Hematopoietic multipotent progenitor cell (in vitro differentiated cells): ENCODE measurements at regions not wholly inside any gene's neighbourhood (a gene's known extent, or its start where the extent isn't known, plus 50 kb on each side); places are given as distances from the start of the nearest gene placed in this dataset.

Experiments
- DNase-seq, 3 donors: peaks; one replicate each; pipeline ENCODE4 v3.0.0-alpha.2; 2011 to 2015; ENCODE audit warnings: low read depth in 2 of 3, low spot score in 2 of 3

DNA sequence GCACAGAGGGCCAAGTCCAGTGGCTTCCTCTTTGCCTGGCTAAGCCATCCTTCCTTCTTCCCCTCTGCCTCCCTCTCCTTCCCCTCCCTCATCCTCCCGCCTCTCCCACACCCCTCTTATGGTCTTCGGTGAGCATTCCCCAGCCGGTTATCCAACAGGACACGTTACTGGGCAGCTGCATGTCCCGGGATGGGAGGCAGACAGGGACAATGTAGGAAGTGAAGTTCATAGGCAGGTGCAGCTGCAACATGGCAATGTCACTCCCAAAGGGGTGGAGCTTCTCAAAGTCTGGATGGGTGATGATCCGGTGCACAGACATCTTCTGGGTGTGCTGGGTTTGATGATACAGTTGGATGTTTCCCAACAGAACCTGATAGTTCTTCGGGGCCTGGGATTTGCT is 71.4 kb upstream of the SPTLC1 start:
- no peak for DNase-seq

- DNase-seq = no peak
Observed at GRCh38 chr9:92185681-92186080, 70.5 kb upstream of the SPTLC1 start.

- DNase-seq = no peak
Observed at GRCh38 chr9:92185096-92185495, 69.9 kb upstream of the SPTLC1 start.

GRCh38 chr9:92184041-92184564 is 68.9 kb upstream of the SPTLC1 start:
- no peak for DNase-seq

- no peak for DNase-seq
Observed at GRCh38 chr9:92183449-92183848, 68.2 kb upstream of the SPTLC1 start.

DNA sequence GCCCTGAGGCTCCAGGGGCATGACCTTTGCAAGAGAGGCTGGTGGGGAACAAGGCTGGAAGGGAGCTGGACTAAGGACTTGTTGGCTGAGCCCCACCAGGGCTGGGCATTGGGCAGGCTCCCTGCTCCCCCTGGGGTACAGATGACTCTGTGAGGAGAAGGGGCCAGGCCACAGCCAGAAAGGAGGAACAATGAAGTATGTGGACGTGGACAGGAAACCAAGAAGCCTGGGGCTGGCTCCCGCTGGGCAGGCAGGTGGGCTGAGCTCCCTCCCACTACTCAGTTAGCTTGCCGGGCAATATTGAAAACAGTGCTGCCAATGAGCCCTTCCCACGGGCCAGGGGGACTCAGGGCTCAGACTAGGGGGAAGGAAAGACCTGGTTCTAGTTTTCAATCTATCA is 66.1 kb upstream of the SPTLC1 start:
- peak in 2 of 3 donors; percentile 9 to 12 for DNase-seq

- peak in 2 of 3 donors; percentile 35 to 67 for DNase-seq
Observed at GRCh38 chr9:92180669-92181181, 65.5 kb upstream of the SPTLC1 start.

- no peak for DNase-seq
Observed at GRCh38 chr9:92180002-92180400, 64.8 kb upstream of the SPTLC1 start.

DNA sequence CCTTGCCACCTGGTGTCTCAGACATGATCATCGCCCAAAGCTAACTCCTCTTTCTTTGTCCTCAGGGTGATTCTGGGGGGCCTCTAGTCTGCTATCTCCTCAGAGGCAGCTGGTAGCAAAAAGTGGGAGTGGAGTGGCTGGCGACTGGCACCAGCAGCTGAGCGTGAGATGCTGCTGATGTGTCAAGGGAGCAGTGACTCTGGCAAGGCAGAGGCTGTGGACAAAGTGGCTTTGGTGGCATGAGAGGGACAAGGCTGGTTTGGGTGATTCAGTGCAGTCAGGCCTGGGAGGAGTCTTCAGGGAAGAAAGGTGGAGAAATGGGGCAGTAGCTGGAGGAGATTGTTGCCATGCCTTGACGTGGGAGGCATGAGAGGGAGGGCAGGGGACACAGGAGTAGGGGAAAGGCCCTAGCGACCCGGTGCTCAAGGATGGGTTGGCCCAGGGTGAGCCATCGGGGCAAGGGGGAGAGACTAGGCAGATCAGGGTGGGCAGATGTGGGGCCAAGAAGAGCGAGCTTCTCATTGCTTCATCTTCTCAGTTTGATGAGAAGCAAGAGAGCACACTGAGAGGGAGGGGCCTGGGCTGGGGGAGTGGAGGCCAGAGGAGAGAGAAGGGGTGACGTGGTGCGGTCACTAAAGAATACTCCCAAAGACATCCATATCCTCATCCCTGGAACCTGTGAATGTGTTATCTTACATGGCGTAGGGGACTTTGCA is 64.2 kb upstream of the SPTLC1 start:
- no peak for DNase-seq

GRCh38 chr9:92177591-92177990 is 62.4 kb upstream of the SPTLC1 start:
- DNase-seq = no peak

DNA sequence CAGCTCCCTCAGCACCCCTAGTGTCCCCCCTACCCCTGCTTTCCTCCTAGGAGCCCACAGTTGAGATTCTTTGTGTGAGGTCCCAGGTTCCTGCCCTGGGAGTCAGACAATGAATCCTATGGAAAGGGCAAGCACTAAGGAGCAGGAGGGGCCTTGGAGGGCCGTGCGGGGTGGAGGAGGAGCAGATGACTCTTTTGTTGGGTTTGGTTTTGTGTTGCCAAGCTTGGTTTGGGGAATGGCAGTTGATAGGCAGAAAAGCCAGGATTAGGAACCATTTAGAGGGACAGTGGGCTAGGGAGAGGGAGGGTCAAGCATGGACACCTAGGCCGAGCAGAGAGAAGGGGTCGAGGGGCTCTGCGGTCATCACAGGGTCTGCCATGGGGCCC is 61.6 kb upstream of the SPTLC1 start:
- DNase-seq = no peak

DNA sequence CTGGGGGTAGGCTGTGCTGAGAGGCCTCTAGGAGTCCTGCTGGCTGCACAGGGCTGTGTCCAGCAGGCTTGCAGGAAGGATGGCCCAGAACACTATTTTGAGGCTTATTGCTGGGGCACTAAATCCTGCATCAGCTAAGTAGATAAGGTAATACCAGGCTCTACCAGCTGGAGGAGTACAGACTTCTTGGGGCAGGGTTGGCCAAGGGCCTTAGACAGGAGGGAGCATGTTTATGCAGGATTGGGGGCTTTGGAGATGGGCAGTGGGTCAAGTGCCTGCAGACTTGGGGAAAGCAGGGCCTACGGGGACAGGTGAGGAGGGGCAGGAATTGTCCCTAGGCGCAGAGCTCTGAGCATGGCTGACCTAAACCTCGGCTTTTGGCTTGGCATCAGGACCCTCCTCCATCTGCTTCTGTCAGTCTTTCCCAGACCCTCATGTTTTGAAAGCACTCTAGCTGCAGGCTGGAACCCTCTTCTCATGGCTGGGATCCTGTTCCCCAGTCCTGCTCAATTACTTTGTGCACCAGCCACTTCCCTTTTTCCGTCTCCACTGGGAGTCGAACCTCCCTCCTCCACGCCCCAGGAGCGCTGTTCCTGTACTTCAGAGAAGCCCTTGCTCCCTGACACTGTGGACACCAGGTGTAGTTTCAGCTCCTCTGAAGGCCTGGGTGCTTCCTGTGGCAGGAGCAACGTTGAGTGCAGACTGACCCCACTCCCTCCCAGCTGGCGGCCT is 61.0 kb upstream of the SPTLC1 start:
- no peak for DNase-seq

- DNase-seq = no peak
Observed at GRCh38 chr9:92175441-92175840, 60.2 kb upstream of the SPTLC1 start.

DNA sequence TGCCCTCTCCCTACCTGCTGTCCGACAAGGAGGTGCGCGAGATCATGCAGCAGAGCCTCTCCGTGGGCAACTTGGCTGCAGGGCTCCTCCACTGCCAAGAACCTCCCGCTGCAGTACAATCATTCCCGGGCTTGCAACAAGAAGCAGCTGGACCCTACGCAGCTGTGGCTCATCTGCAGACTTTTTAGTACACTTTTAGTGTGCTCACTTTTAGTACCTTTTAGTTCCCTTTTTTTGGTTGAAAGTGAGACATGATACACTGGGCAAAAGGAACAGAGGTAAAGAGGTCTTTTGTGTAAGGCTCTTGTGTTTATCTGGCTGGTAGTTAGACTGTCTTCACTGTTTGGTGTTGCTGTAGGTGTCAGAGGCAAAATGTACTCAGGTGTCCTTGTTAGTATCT is 58.1 kb upstream of the SPTLC1 start:
- DNase-seq = no peak

- no peak for DNase-seq
Observed at GRCh38 chr9:92171822-92172221, 56.6 kb upstream of the SPTLC1 start.

GRCh38 chr9:92171281-92171680 is 56.1 kb upstream of the SPTLC1 start:
- no peak for DNase-seq

DNA sequence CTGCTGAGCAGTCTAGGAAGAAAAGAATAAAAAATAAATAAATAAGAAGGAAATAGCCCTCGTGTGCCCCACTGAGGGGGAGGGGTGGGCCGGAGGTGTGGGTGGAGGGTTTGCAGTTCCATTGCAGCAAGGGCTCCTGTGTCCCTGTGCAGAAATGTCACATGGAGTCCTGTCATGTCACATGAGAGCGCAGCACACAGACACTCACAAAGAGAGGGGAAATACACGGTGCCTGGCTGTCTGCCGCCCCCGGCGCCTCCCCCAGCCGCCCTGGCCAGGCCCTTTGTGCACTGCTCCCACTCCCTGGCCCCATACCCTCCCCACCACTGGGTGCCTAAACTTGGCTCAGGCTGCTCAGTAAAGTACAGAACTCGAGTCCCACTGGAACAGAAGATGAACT is 55.6 kb upstream of the SPTLC1 start:
- DNase-seq = peak in 1 of 3 donors; percentile 26

GRCh38 chr9:92165484-92165883 is 50.3 kb upstream of the SPTLC1 start:
- no peak for DNase-seq
